HG03469 (cell line): ENCODE measurements at regions not wholly inside any gene's neighbourhood (a gene's known extent, or its start where the extent isn't known, plus 50 kb on each side); places are given as distances from the start of the nearest gene placed in this dataset.

Experiments
- ATAC-seq: cut with Tn5 transposase; IDR thresholded peaks from one replicate; pipeline ENCODE4 v1.9.1; 2021; ENCODE audit warnings: mild to moderate bottlenecking, moderate library complexity, moderate number of reproducible peaks; ENCODE audit not compliant: unreplicated experiment

GRCh38 chr13:78997902-78998629 is 339.1 kb upstream of the OBI1 start:
- ATAC-seq: no peak

GRCh38 chr13:78993792-78994191 is 334.8 kb upstream of the OBI1 start:
- no peak for ATAC-seq

- no peak for ATAC-seq
Measured at GRCh38 chr13:78981913-78982312, 323.0 kb upstream of the OBI1 start.

- ATAC-seq: no peak
Measured at GRCh38 chr13:78979349-78979748, 320.4 kb upstream of the OBI1 start.

GRCh38 chr13:78978381-78978998 is 319.5 kb upstream of the OBI1 start:
- ATAC-seq: peak; percentile 99

GRCh38 chr13:78977311-78977710 is 318.4 kb upstream of the OBI1 start:
- no peak for ATAC-seq

GRCh38 chr13:78976696-78977095 is 317.7 kb upstream of the OBI1 start:
- no peak for ATAC-seq

GRCh38 chr13:78972561-78972960 is 313.6 kb upstream of the OBI1 start:
- ATAC-seq: no peak

- ATAC-seq: no peak
Measured at GRCh38 chr13:78971355-78972025, 312.5 kb upstream of the OBI1 start.

- no peak for ATAC-seq
Measured at GRCh38 chr13:78960881-78961280, 301.9 kb upstream of the OBI1 start.

GRCh38 chr13:78958006-78958405 is 299.1 kb upstream of the OBI1 start:
- no peak for ATAC-seq

GRCh38 chr13:78940455-78941130 is 281.6 kb upstream of the OBI1 start:
- ATAC-seq: no peak

GRCh38 chr13:78934336-78934735 is 275.4 kb upstream of the OBI1 start:
- no peak for ATAC-seq

GRCh38 chr13:78915015-78915414 is 256.1 kb upstream of the OBI1 start:
- no peak for ATAC-seq

- ATAC-seq: no peak
Measured at GRCh38 chr13:78913656-78914055, 254.7 kb upstream of the OBI1 start.

- ATAC-seq: no peak
Measured at GRCh38 chr13:78910147-78910546, 251.2 kb upstream of the OBI1 start.

GRCh38 chr13:78909276-78909675 is 250.3 kb upstream of the OBI1 start:
- no peak for ATAC-seq

GRCh38 chr13:78907006-78907405 is 248.1 kb upstream of the OBI1 start:
- no peak for ATAC-seq

- no peak for ATAC-seq
Measured at GRCh38 chr13:78897200-78897599, 238.2 kb upstream of the OBI1 start.

- ATAC-seq: no peak
Measured at GRCh38 chr13:78884571-78884970, 225.6 kb upstream of the OBI1 start.

GRCh38 chr13:78881751-78882150 is 222.8 kb upstream of the OBI1 start:
- no peak for ATAC-seq

GRCh38 chr13:78881054-78881453 is 222.1 kb upstream of the OBI1 start:
- ATAC-seq: no peak
